NCI-H2171 treated with DMSO at 0.1 percent for 48 hours (cell line): ENCODE measurements at regions not wholly inside any gene's neighbourhood (a gene's known extent, or its start where the extent isn't known, plus 50 kb on each side); places are given as distances from the start of the nearest gene placed in this dataset.

Experiments used
- DNase-seq: peaks from one replicate; lab custom pipeline; 2025; lab: John Stamatoyannopoulos, UW

DNA sequence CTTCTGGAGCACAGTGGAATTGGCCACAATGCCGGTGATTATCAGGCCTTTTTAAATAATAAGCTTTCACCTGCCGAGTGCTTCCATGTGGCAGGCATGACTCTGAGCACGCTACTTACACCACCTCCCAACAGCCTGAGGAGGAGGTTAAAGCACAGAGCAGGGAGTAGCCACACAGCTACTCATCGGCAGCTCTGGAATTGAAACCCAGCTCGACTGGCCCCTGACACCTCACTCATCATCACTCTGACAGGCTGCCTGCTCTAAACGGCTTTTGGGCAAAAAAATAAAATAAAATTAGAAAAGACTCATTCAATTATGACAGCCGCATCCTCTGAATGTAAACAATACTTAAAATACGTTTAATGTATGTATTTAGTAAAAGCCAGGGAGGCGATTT is 326.4 kb upstream of the NOCT start:
- no peak for DNase-seq

DNA sequence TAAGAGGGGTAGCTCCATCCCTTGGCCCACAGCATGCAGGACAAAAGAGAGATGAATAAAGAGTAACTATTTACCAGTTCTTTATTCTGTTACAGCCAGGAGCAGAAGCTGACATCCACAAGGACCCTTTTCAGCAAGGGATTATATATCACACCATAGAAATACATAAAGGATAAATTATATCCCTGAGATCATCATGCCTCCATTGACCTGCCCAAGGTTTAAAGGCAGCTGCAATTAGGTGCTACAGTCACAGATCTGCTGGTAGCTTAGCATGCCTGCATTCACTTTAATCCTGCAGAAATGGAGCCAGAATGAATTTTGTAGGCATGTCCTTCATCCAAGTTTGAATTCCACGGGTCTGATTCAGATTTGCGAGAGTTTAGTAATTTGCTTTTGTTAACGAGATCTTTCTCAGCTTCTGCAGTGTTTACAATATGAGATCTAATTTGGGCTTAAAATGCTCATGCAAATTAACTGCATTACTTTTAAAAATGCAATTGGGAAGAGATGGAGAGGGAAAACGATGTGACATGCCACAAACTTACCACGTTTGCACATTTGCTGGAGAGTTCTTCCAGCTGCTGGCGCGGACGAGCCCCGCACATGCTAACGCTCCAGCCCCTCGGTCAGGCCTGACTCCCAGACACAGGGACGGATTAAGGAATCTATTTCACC is 327.0 kb upstream of the NOCT start:
- DNase-seq: no peak

DNA sequence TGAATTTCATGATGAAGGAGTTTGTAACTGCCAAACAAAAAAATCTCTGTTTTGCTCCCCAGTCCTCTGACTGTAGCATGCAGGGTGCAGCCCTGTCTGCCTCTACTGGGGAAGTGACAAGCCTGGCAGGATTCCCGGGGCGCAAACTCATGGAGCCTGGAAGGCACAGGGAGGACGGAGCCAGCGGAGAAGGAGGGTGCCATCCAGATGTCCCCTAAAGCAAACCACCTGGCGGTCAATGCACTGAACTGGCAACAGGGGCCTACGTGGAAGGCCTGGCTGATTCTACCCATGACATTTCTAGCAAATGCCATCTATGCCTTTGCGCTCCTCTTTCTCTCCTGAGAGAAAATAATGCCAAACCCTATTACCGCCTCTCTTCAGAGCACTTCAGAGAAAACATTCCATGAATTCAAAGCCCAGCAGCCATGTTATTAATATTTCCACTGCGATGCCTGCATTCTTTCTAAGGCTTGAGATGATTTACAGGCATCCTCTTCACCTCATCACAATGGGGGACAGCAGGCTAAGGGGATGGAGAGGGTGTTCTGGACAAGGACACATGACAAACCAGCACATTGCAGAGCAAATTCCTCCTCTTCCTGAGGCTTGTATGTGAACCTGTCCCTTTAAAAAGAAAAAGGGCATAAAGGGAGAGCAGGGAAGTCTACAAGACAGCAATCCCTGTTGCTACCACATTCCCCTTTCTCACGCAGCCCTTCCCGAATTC is 329.3 kb upstream of the NOCT start:
- DNase-seq: no peak

DNA sequence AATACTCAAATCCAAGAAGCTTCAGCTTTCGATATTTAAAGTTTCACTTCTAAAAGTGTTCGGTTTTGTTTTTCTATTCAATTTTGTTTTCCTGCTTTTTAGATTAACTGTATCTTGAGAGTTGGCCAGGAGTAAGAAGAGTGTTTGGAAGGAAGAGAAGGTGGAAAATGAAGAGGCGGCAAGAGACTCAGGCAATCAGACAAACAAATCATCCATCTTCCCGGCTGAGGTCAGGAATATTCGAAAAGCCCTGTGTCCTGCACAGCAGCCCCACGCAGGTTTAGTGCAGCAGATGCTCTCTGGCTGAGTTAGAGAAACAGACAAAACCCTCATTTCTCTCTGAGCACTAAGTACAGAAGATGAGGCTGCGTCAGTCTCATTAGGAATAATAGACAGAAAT is 330.3 kb upstream of the NOCT start:
- no peak for DNase-seq

DNA sequence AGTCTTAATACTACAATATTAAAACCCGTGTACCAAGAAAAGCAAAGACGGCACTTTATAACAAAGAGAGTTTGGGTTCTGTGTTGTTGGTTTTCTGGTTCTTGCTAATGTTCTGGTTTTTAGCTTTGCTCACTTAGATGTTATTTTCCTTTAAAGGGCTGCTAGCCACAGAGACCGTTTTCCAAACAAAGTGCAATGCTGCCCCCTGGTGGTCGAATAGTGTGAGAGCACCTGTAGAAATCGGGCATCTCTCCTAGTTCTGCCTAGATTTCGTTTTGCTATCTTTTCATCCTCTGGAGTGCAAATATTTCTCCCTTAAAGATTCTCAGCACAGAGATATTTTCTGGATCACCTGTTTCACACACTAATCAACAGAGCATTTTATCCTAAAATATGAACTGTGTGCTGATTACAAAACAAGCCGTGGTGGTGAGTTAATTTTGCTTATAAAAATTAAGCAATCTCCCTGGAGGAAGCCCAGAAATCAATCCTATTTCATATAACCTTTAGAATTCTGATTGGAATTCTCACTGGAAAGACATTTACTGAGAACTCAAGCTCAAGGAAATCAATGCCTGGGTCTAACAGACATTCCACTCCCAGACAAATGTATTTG is 334.5 kb upstream of the NOCT start:
- DNase-seq: peak; percentile 52

DNA sequence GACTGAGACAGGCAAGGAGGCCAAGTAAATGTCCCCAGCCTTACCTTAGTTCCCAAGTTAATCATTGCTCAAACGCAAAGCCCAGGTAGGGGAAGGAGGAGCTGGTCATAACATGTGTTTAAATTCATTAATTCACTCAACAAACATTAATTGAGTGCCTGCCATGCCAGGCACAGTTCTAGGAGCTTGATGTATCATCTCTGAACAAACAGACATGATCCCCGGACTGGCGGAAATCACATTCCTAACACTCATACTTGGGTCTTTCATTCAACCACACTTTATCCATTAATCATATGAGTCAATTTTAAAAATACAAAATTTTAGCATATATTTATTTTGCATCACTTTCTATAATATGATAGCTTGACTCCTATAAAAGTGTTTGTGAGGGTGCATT is 335.3 kb upstream of the NOCT start:
- DNase-seq: no peak

DNA sequence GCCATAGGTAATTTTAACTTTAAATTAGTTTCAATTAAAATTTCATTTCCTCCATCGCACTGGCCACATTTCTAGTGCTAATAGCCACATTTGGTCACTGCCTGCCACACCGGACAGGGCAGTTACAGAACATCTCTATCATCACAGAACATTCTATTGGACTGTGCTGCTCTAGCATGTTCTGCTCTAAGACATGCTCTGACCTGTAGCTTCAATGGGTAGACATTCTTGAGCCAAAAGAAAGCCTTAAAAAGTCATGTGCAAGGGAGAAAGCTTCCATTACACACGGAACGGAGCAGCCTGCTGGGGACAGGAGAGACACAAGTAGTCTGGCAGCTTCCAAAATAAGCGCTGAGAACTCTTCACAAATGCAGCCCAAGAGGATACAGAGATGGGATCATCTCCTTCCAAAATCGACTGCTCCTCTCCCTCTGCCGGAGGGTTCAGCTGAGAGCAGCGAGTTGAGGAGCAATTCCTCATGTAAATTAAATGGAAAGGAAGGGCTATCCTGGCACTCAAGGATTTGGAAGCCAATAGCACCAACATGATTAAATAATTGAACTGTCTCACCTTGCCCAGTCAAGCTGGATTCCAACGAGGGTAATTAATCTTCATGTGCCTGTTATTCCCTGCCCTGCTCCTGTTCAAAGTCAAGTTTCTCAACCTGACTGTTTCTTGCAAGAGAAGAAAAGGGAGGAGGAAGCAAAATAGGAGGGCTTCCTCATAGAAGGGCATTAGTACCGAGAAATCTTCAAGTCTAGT is 336.4 kb upstream of the NOCT start:
- DNase-seq: no peak

DNA sequence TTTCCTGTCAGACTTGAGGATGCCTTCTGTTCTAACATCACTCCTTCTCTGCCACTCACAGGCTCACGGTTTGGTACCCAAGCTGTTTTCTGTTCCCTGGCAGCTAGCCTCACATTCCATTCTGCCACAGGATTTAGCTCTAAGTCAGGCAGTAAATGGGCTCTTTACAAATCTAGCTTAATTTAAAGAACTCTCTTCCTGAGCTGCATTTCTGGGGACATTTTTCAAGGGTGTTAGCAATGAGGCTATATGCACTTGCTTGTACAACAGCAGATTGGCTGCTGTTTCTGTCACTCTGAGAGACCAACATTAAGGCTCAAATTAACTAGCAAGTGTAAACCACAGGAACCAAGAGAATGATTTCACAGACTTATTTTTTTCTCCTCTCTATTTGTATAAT is 337.8 kb upstream of the NOCT start:
- no peak for DNase-seq

DNA sequence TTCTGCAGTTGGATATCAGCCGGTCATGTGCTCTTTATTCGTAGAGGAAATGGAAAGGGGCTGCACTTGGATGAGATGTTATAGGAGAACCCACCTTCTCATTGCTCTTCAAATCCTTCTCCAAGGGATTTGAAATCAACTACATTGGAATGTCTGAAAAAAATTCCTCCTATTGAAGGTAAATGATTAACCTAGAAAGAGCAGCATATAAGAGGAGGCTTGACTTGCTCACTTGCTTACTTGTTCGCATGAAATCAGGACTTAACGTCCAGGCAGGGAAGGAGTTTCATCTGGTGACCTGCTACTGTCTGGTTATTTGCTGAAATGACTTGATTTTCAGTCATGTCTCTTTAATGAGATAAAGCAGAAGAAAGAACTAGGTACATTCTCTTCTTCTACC is 338.4 kb upstream of the NOCT start:
- DNase-seq: no peak

DNA sequence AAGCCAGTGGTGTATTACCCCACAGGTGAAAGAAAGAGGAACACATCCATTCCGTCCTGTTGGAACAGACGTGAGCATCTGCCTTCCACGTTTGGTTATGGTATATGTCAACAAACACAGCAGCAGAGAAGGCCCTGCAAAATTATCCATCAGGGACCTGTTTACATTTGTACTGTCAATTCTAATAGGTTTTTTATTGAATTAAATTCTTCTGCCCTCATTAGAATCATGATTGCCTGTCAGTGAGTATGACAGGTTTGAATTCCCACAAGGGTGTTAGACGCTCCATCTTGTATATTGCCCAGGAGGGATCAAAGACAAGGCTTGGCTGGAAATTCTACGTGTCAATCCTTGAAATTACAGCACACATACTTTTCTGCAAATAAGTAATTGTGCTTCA is 339.9 kb upstream of the NOCT start:
- DNase-seq: no peak

DNA sequence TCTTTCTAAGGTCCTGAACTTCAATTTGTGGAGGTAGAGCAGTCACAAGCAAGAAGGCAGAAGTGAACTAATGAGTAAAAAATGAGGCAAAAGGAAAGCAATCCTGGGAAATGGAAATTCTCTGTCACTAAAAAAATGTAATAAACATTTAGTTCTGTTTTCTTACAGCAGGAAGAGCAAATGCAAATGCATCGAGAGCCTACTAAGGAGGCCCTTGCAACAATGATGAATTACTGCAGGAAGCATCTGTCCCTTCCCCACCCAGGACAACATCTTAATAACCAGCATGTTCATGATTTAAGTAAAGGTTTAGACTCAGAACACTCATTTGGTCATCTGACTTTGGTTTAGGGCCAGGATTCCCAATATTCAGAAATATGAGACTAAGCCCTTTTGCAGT is 341.4 kb upstream of the NOCT start:
- DNase-seq: no peak

DNA sequence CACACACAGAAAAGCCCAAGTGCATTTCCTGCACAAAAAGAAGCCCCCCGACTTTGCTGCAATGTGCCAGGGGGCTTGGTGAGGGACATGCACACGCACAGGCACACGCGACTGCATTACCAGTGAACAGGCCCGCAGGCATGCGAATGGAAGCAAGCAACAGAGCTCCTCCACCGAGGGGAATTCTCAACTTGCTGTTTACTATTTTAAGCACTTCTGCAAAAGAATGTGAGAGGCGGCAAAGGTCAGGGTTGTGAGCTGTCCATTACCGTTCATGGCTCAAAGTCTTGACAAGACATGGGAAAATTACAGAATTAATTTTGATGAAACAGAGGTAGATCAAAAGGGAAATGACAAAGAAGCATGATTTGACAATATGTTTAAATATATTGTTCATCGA is 342.5 kb upstream of the NOCT start:
- DNase-seq: no peak

DNA sequence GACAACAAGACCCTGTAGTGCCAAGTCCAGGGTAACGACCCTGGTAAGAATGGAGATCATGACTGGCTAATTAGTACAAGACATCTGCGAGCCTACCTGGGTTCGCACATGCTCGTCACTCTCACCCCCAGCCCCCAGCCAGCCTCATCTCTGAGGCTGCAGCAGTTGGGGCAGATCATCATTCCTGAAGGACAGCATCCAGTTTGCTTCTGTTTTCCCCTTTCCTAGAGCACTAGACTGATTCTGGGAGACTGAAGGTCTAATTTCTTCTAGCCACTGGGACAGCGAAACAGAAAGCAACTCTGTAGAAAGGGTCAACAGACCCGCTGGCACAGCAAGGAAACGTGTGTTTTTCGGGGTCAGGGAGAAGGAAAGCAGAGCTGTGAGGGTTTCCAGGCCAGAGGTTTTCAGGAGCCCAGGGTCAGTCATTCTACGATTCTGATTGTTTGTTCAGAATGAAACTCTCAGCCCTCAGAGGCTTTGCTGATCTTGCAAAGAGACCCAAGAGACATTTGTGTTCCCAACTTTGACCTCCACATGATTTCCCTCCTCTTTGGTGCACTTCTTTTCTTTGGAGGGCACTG is 343.1 kb upstream of the NOCT start:
- no peak for DNase-seq

DNA sequence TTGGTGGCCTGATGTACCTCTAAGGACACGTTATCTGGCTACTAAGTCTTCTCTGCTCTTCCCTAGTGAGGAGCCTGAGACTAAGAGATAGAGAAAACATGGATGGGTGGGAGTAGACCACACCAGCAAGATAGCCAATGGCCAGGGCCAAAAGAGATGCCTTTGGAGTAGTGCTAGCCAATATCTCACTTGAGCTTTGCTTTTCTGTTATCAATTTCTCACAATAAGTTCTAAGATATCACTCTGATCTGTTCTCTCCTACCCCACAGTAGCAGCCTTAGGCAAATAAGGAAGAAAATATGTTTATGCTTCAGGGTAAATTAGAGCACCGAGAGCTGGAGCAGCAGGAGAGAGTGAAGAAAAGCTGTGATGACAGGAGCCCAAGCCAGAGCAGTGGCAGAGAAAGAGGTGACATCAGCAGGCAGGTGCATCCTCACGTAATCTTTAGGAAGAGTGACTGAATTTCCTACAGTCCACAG is 343.9 kb upstream of the NOCT start:
- DNase-seq: no peak

DNA sequence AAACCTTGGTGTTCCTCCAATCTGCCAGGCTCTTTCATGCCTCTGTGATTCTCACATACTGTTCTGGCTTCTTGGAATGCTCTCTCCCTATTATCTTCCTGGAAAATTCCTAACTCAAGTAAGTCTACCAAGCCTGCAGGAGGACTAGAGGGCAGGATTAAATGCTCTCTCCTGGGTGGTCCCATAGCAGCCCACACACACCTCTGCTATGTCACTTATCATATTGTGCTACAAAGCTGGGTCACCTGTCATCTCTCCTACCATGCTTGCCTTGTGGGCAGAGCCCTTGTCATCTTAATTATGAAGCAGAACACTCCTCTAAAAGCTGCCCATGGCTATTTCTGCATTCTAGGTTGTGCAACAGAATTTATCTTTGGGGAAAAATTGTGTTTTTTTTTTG is 344.5 kb upstream of the NOCT start:
- DNase-seq: no peak

DNA sequence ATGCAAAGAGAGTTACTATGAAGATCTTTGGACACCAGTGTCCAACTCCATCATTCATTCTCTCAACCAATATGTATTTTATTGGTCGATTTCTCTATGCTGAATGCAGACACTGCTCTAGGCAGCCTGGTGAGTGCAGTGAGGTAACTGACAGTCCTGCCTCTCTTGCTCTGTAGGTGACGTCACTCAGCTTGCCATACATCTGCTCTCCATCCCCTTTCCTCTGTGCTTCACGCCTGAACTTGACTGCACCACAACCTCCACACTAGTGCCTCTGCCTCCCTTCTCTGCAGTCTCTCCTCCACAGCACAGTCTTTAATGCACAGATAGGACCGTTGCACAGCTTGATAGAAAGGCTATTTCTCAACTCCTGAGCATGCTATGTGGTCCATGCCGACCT is 344.9 kb upstream of the NOCT start:
- no peak for DNase-seq

DNA sequence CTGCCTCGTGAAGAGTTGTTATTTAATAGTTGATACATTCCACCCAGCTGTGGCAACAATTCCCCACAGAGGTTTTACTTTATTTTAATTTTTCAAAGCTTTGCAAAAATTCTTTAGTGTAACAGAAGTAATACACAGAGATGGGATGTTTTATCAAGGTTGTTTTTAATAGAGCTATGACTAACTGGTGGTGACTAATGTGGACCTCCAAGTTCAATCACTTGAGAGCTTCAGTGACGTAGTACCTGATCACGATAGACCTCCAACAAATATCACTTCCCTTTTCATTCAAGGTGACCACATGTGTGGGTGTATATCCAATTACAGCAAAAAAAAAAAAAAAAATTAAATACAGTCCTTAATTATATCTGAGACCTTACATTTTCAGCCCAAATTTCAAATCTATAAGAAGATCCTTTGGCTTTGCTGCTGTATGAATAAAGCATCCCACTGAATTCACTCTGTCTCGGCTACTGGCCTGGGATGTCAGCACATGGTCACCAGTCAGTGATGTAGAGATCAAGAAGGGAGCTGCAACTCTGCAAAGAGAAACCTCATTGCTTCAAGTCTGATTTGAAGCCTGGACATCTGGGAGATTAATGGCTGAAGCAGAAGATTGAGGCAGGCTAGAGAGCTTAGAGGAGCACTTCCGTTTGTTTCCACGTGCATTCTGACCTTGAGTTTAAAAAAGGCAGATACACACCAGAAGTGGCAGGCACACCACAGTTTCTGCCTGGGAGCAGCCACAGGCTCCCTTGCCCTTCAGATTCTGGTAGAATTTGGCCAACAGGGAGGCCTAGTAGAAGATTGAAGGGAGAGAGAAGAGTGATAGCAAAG is 345.9 kb upstream of the NOCT start:
- no peak for DNase-seq

DNA sequence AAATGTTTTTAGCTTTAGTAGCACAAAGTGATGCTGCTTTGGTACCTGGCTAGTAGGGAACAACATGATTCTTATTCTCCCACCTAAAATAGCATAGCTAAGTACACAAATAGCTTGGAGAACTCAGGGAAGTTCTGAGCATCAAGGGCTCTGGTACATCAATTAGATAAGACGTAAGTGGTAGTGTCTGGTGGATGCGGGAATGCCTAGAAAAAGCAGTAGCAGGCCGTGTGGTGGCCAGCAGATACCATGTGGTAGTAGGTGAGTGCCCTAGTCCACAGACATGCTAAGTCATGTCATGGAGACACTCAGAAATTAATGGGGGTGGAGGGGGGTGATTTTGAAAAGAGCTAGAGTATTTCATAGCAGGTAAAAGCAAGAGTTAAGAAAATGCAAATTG is 347.3 kb upstream of the NOCT start:
- DNase-seq: no peak

DNA sequence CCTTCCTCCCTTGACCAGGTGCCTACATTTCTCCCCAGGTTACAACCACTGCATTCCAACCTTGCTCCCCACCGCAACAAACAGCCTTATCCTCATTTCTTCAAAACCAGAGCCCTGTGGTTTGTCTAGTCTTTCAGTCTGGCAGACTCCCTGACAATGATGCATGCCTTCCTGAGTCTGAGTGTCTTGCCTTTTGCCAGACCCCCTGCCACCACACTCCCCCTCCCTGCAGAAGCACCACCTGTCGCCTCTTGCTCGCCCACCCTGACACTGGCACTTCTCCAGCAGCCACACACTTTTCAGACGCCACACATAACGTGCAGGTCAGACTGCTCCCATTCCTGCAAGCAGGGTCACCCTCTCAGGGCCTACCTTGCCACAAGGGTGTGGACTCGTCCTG is 349.2 kb upstream of the NOCT start:
- peak; percentile 75 for DNase-seq

DNA sequence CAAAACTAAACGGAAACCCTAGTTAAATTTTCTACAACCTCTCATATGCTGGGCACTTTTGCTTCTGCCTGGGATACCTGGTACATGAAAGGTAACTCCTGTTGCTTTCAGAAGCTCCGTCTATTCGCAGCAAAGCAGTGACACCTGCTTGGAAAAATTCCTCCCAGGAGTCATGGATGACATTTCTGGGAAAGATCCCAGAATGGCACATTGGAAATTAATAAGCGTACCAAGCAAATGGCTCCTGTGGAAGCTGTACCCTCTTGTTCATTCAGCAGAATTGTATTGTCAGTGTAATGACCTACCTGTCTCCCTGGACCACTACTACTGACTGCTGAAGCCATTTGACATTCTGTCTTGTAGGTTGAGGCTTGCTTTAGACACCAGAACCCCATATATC is 349.7 kb upstream of the NOCT start:
- DNase-seq: peak; percentile 24

DNA sequence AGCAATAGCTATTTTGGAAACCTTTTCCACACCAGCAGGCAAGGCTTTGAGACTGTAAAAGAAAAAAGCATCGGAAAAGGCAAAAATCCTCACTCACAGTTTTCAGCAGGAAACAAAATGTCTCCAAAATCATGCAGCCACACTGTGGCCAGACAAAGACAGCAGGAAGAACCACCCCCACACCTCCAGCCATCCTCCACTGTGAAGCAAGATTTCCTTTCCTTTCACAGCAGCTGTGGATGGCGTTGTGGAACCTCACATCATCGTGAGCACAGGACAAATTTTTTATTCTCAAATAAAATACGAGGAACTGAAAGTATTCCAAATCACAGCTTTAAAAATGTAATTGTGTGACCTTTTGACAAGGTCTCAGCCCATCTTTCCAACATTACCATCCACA is 351.7 kb upstream of the NOCT start:
- DNase-seq: no peak
